A673 (cell line): ENCODE measurements at regions not wholly inside any gene's neighbourhood (a gene's known extent, or its start where the extent isn't known, plus 50 kb on each side); places are given as distances from the start of the nearest gene placed in this dataset.

Experiments
- BruUV-seq: library from RNA; stranded (reverse); fragments of 400-500 nt; replicated peaks from 2 replicates; lab custom pipeline; 2021; lab: Mats Ljungman, UMichigan
- CTCF ChIA-PET: fragments of 300-600 bp; sonication (Branson Sonifier 250); formaldehyde crosslinking; loops from one replicate; lab custom pipeline; 2022; ENCODE audit warnings: antibody characterized with exemption; lab: Charles Lee
- POLR2A ChIA-PET: fragments of 300-600 bp; sonication (Branson Sonifier 250); formaldehyde crosslinking; loops from one replicate; lab custom pipeline; 2022; ENCODE audit warnings: antibody characterized with exemption; ENCODE audit not compliant: low non-redundant PET; lab: Charles Lee
- DNase-seq: peaks from one replicate; pipeline ENCODE4 v3.0.0-alpha.2; 2015; ENCODE audit warnings: low spot score
- H3K27ac ChIP-seq: fragments of 200-600 bp; sonication (generic); 2 replicates; pipeline ENCODE4 v1.5.1; 2016; ENCODE audit warnings: mixed run types, low read depth, mild to moderate bottlenecking, mixed read lengths, antibody characterized with exemption, low read length; ENCODE audit not compliant: poor library complexity, severe bottlenecking
- H3K27me3 ChIP-seq: fragments of 200-600 bp; sonication (generic); replicated peaks from 2 replicates; pipeline ENCODE4 v1.6.1; 2017; ENCODE audit warnings: mixed run types, low read depth, mild to moderate bottlenecking, mixed read lengths, antibody characterized with exemption, low read length; ENCODE audit not compliant: insufficient read depth, poor library complexity
- H3K36me3 ChIP-seq: fragments of 200-600 bp; sonication (generic); 2 replicates; pipeline ENCODE4 v1.6.1; 2016; ENCODE audit warnings: mixed run types, mild to moderate bottlenecking, mixed read lengths, antibody characterized with exemption, low read length; ENCODE audit not compliant: insufficient read depth, poor library complexity, severe bottlenecking
- H3K4me1 ChIP-seq: fragments of 200-600 bp; sonication (generic); 2 replicates; pipeline ENCODE4 v1.6.1; 2017; ENCODE audit warnings: mixed run types, mild to moderate bottlenecking, mixed read lengths, antibody characterized with exemption, low read length; ENCODE audit not compliant: insufficient read depth, poor library complexity, severe bottlenecking
- H3K4me3 ChIP-seq: fragments of 200-600 bp; sonication (generic); 2 replicates; pipeline ENCODE4 v1.5.1; 2016; ENCODE audit warnings: low read depth, mixed run types, mild to moderate bottlenecking, mixed read lengths, low read length; ENCODE audit not compliant: poor library complexity, severe bottlenecking
- H3K9me3 ChIP-seq: fragments of 200-600 bp; sonication (generic); 2 replicates; pipeline ENCODE4 v1.6.1; 2016; ENCODE audit warnings: mixed run types, low read depth, mild to moderate bottlenecking, mixed read lengths, antibody characterized with exemption, low read length; ENCODE audit not compliant: poor library complexity, severe bottlenecking
- CTCF ChIP-seq: fragments of 300-800, 200-600 bp; sonication (generic); conservative IDR thresholded peaks from 2 replicates; pipeline ENCODE4 v1.5.1; 2017; ENCODE audit warnings: low read depth, mild to moderate bottlenecking, antibody characterized with exemption, low read length, moderate library complexity, mixed read lengths
- EZH2 ChIP-seq: fragments of 200-600 bp; sonication (generic); IDR thresholded peaks from 2 replicates; pipeline ENCODE4 v1.6.1; 2017; ENCODE audit warnings: borderline replicate concordance, low read depth, mild to moderate bottlenecking, mixed read lengths, antibody characterized with exemption, low read length; ENCODE audit not compliant: poor library complexity, severe bottlenecking
- intact Hi-C: fragments of 100-400 bp; cut with micrococcal nuclease; formaldehyde crosslinking; loops from one replicate; pipeline ENCODE4 v1.10.0; 2022; ENCODE audit not compliant: unreplicated experiment

DNA sequence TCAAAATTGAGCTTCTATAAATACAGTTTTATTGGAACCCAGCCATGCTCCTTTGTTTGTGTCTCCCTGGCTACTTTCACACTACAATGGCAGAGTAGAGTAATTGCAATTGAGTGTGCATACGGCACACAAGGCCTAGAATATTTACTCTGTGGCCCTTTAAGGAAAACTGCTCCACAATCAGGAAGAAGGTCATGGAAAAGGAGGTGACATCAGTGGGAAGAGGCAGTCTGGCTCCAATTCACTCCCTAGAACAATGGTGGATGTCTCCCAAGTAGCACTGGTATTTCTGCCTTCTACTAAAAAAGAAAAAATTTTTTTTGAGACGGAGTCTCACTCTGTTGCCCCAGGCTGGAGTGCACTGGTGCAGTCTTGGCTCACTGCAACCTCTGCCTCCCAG, 51.3 kb downstream of the KRTAP19-8 start:
- POLR2A ChIA-PET, result no interaction called here

GRCh38 chr21:30984889-30985288, 53.4 kb downstream of the KRTAP19-8 start:
- ChIA-PET POLR2A (no interaction called here), CTCF (no interaction called here)
- Histone ChIP-seq H3K27me3 (no peaks in the 10 kb centered on the region), H3K36me3 (no peaks in the 10 kb centered on the region), H3K4me1 (peaks cover 10% of the 10 kb centered on the region), H3K27ac (no peak overlapping the region), H3K9me3 (no peaks in the 10 kb centered on the region), H3K4me3 (no peak overlapping the region)
- no peak for DNase-seq
- no TSS peak for BruUV-seq
- TF ChIP-seq CTCF (no peak), EZH2 (no peak)
- intact Hi-C loops, result no loop called here

More for the DNA sequence above, 51.3 kb downstream of the KRTAP19-8 start:
- no peak for DNase-seq
- no peak overlapping the region for H3K4me3 ChIP-seq
- no TSS peak for BruUV-seq
- H3K4me1 ChIP-seq, result no peaks in the 10 kb centered on the region
- CTCF ChIA-PET, result no interaction called here
- no peaks in the 10 kb centered on the region for H3K27me3 ChIP-seq
- intact Hi-C loops, result no loop called here
- TF ChIP-seq EZH2 (no peak), CTCF (no peak)
- no peaks in the 10 kb centered on the region for H3K9me3 ChIP-seq
- no peak overlapping the region for H3K27ac ChIP-seq
- no peaks in the 10 kb centered on the region for H3K36me3 ChIP-seq

- no TSS peak for BruUV-seq
- H3K4me3 ChIP-seq, result no peak overlapping the region
- no peaks in the 10 kb centered on the region for H3K27me3 ChIP-seq
- H3K27ac ChIP-seq, result no peak overlapping the region
- intact Hi-C loops, result no loop called here
- H3K4me1 ChIP-seq, result peaks cover 10% of the 10 kb centered on the region
- peaks cover 4% of the 10 kb centered on the region for H3K9me3 ChIP-seq
- ChIA-PET POLR2A (no interaction called here), CTCF (no interaction called here)
- peak; percentile 51 for DNase-seq
- no peak for TF ChIP-seq EZH2
- TF ChIP-seq CTCF, result no peak
- no peaks in the 10 kb centered on the region for H3K36me3 ChIP-seq
Observed at GRCh38 chr21:30981403-30981802, 56.9 kb downstream of the KRTAP19-8 start.
